GM12891 (cell line): ENCODE measurements at regions not wholly inside any gene's neighbourhood (a gene's known extent, or its start where the extent isn't known, plus 50 kb on each side); places are given as distances from the start of the nearest gene placed in this dataset.
"Not testable (repeated sequence)": the region's sequence is repeated elsewhere in the genome, so short reads cannot be mapped to it uniquely, and the experiment has no call there.

Source experiments
- DNase-seq: peaks from one replicate; pipeline ENCODE4 v3.0.0; 2011; ENCODE audit warnings: low spot score; ENCODE audit not compliant: insufficient read length
- FAIRE-seq: peaks from 2 replicates; lab custom pipeline; 2011; peaks lifted over from hg19 to GRCh38; lab: Jason Lieb, UNC
- PAX5 ChIP-seq: IDR thresholded peaks from 2 replicates; pipeline ENCODE4 v1.6.1; 2011; ENCODE audit warnings: low read length, moderate library complexity, mild to moderate bottlenecking; ENCODE audit not compliant: insufficient read depth, severe bottlenecking
- POLR2A ChIP-seq: IDR thresholded peaks from 2 replicates; pipeline ENCODE4 v1.6.1; 2011; ENCODE audit warnings: low read depth, low read length, control low read depth
- POLR2AphosphoS5 ChIP-seq: IDR thresholded peaks from 2 replicates; pipeline ENCODE4 v1.6.1; 2011; ENCODE audit warnings: low read depth, low read length, control low read depth
- POU2F2 ChIP-seq: IDR thresholded peaks from 2 replicates; pipeline ENCODE4 v1.6.1; 2011; ENCODE audit warnings: low read depth, mild to moderate bottlenecking, control low read depth, low read length, moderate library complexity
- SPI1 ChIP-seq: IDR thresholded peaks from 2 replicates; pipeline ENCODE4 v1.6.1; 2011; ENCODE audit warnings: low read depth, low read length, control low read depth
- TAF1 ChIP-seq: IDR thresholded peaks from 2 replicates; pipeline ENCODE4 v1.6.1; 2011; ENCODE audit warnings: low read depth, low read length, control low read depth

DNA sequence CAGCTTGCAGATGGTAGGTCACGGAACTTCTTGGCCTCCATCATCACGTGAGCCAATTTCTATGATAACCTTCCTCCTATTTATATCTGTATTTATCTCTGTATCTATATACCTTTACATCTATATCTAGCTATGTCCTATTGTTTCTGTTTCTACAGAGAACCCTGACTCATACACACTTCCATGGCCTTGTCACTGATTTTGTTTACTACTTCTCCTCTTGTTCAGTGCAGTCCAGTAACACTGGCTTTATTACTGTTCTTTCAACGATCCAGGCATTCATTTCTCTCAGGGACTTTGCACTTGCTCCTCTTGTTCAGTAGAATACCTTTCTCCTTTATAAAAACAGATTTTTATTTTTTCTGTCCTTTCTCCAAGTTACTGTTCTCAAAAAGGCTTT lies 937.0 kb upstream of the ALCAM start:
- FAIRE-seq (no peak), DNase-seq (no peak)
- TF ChIP-seq POLR2AphosphoS5 (no peak), POU2F2 (no peak), SPI1 (no peak), TAF1 (no peak), POLR2A (no peak), PAX5 (no peak)

DNA sequence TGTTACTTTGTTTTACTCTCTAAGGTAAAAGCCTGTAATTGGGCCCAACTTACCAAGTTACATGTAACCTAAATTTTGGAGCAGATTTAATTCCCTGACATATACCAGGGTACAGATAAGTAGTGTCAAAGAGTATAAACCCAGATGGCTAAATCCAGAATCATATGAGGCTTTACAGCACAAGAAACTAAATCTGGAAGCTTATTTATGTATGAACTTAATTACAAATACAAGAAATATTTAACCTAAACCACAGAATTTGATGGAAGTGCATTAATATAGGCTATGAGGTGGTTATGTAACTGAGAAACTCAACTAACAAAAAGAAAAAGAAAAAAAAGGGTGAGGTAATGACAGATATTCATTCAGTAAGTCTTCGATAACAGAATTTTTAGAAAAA lies 930.2 kb upstream of the ALCAM start:
- FAIRE-seq = no peak
- no peak for DNase-seq
- no peak for TF ChIP-seq POLR2AphosphoS5
- TF ChIP-seq PAX5 = no peak
- TF ChIP-seq TAF1 = no peak
- TF ChIP-seq POU2F2 = no peak

DNA sequence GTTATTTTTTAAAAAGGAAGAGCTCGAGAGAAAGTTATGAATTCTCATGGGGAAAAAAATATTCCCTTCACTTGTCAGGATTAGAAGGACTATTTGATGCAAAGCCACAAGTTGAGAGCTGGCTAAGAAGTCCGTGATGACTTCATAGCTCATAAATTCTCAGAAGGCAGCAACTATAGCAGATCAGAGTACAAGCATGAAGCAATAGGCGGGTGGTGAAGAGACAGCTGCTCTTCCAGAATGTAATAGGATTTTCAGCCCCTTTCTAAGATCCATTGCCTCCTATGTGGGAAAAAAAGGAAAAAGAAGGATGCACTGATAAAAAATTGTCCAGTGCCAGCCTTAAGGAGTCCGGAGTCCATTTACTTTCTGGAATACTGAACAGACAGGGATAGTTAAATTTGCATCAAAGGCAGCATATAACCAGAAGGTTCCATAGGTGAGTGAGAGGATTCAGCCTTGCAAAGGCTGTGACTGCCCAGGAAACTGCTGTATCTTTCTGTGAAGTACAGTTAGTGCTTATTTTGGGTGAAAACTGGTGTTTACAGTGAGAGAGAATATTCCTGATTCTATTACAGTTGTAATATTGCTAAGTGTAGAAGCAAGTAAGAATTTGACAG lies 929.5 kb upstream of the ALCAM start:
- FAIRE-seq = no peak
- no peak for DNase-seq
- TF ChIP-seq POLR2AphosphoS5 = no peak
- no peak for TF ChIP-seq POLR2A
- TF ChIP-seq TAF1 = no peak
- no peak for TF ChIP-seq POU2F2
- no peak for TF ChIP-seq SPI1
- no peak for TF ChIP-seq PAX5

DNA sequence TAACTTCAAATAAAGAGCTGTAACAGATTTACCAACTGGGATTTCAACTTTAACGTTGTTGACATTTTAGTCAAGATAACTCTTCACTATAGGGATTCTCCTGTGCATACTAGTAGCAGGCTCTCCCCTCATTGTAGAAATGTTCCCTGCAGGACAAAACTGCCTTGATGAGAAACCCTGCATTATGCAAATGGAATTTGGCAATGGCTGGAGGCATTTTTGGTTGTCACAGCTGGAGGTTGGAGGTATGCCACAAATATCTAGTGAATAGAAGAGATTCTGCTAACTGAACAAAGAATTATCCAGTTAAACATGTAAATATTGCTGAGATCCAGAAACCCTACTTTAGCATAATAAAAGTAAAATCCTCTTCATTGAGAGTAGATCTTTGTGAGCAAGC lies 928.8 kb upstream of the ALCAM start:
- TF ChIP-seq PAX5 (no peak), POLR2A (no peak), POLR2AphosphoS5 (no peak), SPI1 (no peak), TAF1 (no peak), POU2F2 (no peak)
- FAIRE-seq = no peak
- no peak for DNase-seq

- no peak for TF ChIP-seq POLR2AphosphoS5
- TF ChIP-seq SPI1 = no peak
- TF ChIP-seq PAX5 = no peak
- no peak for TF ChIP-seq TAF1
- no peak for TF ChIP-seq POLR2A
- TF ChIP-seq POU2F2 = no peak
- DNase-seq (no peak), FAIRE-seq (no peak)
These were observed 928.0 kb upstream of the ALCAM start for GRCh38 chr3:104438706-104439105.

DNA sequence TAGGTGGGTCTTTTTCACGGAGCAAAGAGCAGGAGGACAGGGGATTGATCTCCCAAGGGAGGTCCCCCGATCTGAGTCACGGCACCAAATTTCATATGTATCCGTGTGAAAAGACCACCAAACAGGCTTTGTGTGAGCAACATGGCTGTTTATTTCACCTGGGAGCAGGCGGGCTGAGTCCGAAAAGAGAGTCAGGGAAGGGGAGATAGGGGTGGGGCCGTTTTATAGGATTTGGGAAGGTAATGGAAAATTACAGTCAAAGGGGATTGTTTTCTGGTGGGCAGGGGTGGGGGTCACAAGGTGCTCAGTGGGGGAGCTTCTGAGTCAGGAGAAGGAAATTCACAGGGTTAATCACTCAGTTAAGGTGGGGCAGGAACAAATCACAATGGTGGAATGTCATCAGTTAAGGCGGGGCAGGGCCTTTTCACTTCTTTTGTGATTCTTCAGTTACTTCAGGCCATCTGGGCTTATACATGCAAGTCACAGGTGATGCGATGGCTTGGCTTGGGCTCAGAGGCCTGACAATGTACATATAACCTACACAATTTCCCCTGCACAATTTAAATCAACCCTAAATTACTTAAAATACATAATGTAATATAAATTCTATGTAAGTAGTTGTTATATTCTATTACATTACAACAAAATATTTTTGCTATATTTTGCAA lies 921.3 kb upstream of the ALCAM start:
- not testable (repeated sequence) for FAIRE-seq, DNase-seq

GRCh38 chr3:104447681-104448080 lies 919.0 kb upstream of the ALCAM start:
- TF ChIP-seq SPI1 (no peak), POLR2A (no peak), PAX5 (no peak), POU2F2 (no peak), TAF1 (no peak), POLR2AphosphoS5 (no peak)
- FAIRE-seq (no peak), DNase-seq (no peak)

DNA sequence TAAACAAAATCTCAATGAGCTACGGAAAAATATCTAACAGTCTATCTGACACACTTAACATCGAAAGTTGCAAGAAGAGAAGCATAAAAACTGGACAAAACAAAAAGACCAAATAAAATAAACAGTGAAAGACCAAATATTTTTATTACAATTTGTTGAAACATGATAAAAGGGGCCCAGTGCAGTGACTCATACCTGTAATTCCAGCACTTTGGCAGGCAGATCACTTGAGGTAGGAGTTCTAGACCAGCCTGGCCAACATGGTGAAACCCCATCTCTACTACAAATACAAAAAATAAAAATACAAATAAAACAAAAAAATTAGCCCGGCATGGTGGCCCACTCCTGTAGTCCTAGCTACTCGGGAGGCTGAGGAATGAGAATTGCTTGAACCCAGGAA lies 914.0 kb upstream of the ALCAM start:
- FAIRE-seq (no peak), DNase-seq (no peak)
- TF ChIP-seq POLR2AphosphoS5 (no peak), PAX5 (no peak), POLR2A (no peak), TAF1 (no peak), POU2F2 (no peak), SPI1 (no peak)

- TF ChIP-seq SPI1 = no peak
- TF ChIP-seq POLR2AphosphoS5 = no peak
- no peak for TF ChIP-seq POLR2A
- TF ChIP-seq PAX5 = no peak
- TF ChIP-seq POU2F2 = no peak
- no peak for TF ChIP-seq TAF1
- no peak for DNase-seq
- FAIRE-seq = no peak
These were observed 908.1 kb upstream of the ALCAM start for GRCh38 chr3:104458657-104459056.

DNA sequence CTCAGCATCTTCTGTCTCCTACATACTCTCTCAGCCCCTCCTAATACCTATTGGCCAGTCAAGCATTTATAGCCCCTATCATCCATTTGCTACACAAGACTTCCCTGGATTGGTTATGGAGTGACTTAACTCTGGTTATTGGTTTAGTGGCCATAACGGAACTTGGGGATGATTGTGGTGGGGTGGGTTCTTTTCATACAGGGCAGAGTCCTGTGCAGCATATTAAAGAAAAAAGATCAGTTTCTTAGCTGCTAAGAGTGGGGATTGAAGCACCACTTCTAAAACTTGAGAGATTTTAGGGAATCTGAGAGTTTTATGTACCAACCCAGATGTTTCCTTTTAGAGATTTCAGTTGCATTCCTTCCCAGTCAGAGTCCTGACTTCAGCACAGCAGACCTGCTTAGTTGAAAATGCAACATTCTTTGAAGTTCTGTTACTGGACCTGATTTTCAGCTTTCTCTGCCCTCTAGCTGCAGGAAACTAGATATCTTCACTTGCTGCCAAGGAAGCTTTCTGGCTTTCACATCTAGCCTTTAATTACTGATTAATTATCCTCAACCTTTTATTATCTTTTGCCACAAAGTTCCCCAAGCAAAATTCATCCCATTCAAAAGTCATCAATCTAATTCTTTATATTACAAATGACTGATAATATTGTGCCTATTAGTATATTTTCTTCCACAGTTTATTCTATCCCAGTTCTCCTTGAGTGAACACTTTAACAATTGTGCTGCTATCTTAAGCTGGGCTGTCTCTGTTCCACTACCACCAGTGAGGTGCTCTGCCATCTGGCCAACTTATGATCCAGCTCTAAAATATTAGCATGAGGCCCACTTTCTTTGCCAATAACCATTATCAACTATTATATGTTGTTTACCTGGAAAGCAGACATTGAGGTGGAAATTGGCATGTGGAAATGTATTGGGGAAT lies 906.0 kb upstream of the ALCAM start:
- TF ChIP-seq SPI1 = no peak
- FAIRE-seq (no peak), DNase-seq (no peak)
